ENCODE measurements at regions not wholly inside any gene's neighbourhood (a gene's known extent, or its start where the extent isn't known, plus 50 kb on each side); places are given as distances from the start of the nearest gene placed in this dataset.
A peak's percentile ranks its signal among the peaks of the same experiment; 100 is the strongest.

DNA sequence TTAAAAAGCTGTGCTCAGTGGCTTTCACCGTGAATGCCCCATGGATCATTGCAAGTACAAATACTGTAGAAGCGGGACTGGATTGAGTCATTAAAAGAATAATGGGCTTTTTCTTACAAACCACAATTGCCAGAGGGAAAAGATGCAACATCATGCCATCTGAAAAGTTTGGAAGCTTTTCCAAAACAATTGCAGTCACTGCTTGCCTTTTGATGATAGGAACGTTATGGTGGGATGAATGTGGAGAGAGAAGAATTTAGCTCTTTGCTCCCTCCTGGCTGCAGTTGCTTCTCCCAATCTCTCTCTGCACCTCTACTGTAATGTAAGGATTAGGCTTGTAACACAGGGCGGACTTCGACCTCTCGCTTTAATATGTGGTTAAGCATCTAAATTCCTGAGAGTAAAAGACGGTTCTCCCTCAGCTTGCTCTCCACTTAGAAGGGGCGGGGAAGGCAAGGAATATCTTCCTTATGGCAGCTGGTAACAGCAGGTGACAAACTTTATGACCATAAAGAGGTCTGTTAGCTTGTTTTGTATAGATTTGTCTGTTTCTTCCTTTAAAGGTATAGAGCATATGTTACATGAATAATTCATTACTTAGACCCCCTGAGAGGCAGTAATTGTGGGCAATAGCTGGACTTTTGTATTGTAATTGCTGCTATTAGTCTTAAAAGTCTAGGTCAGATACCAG, 376.1 kb downstream of the UTRN start (continued):
- TF ChIP-seq HNF4A (CRISPR knock-in tag; IDR thresholded peaks at IDR 0.05) (peak; percentile 92), ZNF430 (CRISPR knock-in tag; IDR thresholded peaks at IDR 0.05) (no peak)
- TF ChIP-seq, protein P1, sequence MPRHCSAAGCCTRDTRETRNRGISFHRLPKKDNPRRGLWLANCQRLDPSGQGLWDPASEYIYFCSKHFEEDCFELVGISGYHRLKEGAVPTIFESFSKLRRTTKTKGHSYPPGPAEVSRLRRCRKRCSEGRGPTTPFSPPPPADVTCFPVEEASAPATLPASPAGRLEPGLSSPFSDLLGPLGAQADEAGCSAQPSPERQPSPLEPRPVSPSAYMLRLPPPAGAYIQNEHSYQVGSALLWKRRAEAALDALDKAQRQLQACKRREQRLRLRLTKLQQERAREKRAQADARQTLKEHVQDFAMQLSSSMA (CRISPR knock-in tag; IDR thresholded peaks at IDR 0.05): no peak
- TF ChIP-seq, protein P2, sequence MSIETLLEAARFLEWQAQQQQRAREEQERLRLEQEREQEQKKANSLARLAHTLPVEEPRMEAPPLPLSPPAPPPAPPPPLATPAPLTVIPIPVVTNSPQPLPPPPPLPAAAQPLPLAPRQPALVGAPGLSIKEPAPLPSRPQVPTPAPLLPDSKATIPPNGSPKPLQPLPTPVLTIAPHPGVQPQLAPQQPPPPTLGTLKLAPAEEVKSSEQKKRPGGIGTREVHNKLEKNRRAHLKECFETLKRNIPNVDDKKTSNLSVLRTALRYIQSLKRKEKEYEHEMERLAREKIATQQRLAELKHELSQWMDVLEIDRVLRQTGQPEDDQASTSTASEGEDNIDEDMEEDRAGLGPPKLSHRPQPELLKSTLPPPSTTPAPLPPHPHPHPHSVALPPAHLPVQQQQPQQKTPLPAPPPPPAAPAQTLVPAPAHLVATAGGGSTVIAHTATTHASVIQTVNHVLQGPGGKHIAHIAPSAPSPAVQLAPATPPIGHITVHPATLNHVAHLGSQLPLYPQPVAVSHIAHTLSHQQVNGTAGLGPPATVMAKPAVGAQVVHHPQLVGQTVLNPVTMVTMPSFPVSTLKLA (IDR thresholded peaks at IDR 0.05): no peak

DNA sequence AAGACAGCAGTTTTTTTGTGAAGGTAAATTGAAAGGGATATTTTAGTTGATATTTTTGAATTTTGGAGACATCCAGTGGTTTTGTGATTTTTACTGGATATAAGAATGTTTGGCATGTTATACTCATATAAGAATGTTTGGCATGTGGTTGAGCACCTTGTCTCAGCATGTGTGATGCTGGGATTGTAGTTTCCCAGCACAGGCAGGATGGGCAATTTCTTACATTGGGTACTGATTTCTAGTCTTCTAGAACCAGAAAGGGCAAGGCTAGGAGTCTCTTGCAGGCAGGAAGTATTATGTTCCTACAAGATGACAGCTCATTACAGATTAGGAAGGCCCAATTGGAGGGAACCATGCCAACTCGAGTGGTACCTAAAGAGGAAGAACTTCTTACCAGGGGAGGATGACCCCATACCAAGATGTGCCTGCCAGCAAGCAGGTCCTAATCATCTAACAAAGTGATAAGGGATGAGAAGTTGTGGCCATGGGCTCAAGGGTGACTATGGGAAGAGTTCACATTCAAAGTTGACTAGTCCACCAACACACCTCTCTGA, 377.8 kb downstream of the UTRN start:
- BruUV-seq (replicated peaks): no TSS peak
- H3K4me3 ChIP-seq (replicated peaks in 1 of 3; ENCODE audit: insufficient read depth in 1 of 3, low read depth in 2 of 3, low read length in 3 of 3): no peak overlapping the region
- H3K4me1 ChIP-seq (ENCODE audit: insufficient read depth, low read length): peaks cover 77% of the 10 kb centered on the region
- H2AFZ ChIP-seq (ENCODE audit: low read length): no peak overlapping the region
- POLR2A ChIA-PET: interaction anchor here (2.6 kb wide), 1 partner anchor 15 kb away, joined by 26 read pairs; no protein-coding TSS in a partner anchor
- H3K27ac ChIP-seq (ENCODE audit: extremely low read length, insufficient read depth, low read length): no peak overlapping the region
- no peak for DNase-seq (ENCODE audit: low spot score)
- in situ Hi-C loops (cut with HindIII; ENCODE audit: extremely low pct_ligation_motif_present, low pct_unique_long_range_greater_than_20kb): no loop called here
- intact Hi-C loops (cut with micrococcal nuclease; ENCODE audit: unreplicated experiment): no loop called here
- TF ChIP-seq ZNF772 (CRISPR knock-in tag; IDR thresholded peaks at IDR 0.05): no peak
- TF ChIP-seq ZIK1 (CRISPR knock-in tag; IDR thresholded peaks at IDR 0.05; ENCODE audit: borderline replicate concordance, low read depth): no peak
- no peak for TF ChIP-seq ZNF121 (CRISPR knock-in tag; IDR thresholded peaks at IDR 0.05)
- TF ChIP-seq ZNF468 (CRISPR knock-in tag; IDR thresholded peaks at IDR 0.05): no peak
- TF ChIP-seq ZNF703 (CRISPR knock-in tag; IDR thresholded peaks at IDR 0.05; ENCODE audit: borderline replicate concordance): no peak
- TF ChIP-seq NRL (CRISPR knock-in tag; IDR thresholded peaks at IDR 0.05; ENCODE audit: borderline replicate concordance): no peak
- TF ChIP-seq ZNF883 (CRISPR knock-in tag; IDR thresholded peaks at IDR 0.05; ENCODE audit: not compliant biosample characterization): no peak
- no peak for TF ChIP-seq SALL1 (CRISPR knock-in tag; IDR thresholded peaks at IDR 0.05)
- TF ChIP-seq SMARCE1 (IDR thresholded peaks at IDR 0.05; ENCODE audit: borderline replicate concordance): no peak
- no peak for TF ChIP-seq ZNF891 (CRISPR knock-in tag; IDR thresholded peaks at IDR 0.05)
- peaks cover 0 to 2% of the 10 kb centered on the region in 2 experiments; a peak in 3 of 5 replicates for H3K36me3 ChIP-seq (replicated peaks in 1 of 2; ENCODE audit: control insufficient read depth in 1 of 2, insufficient read depth in 2 of 2, low read length in 2 of 2)
- peaks cover 43% of the 10 kb centered on the region; the same call in 1 of the 2 replicates for H4K20me1 ChIP-seq (ENCODE audit: insufficient read depth, low read length)
- FAIRE-seq: no peak
- H3K4me2 ChIP-seq (ENCODE audit: low read depth, low read length): no peak overlapping the region
- no peak overlapping the region for H3K9ac ChIP-seq (ENCODE audit: insufficient read depth, low read depth, low read length)
- CTCF ChIA-PET (ENCODE audit: low intra/inter-chr PET ratio, low total read pairs): no interaction called here
- H3K27me3 ChIP-seq (ENCODE audit: control insufficient read depth in 1 of 2, insufficient read depth in 2 of 2, low read length in 2 of 2): no peaks in the 10 kb centered on the region
- ATAC-seq: no peak
- 93% methylated on average over 1 of the region's 1 CpG for WGBS (ENCODE audit: low lambda C conversion rate)
- peaks cover 36% of the 10 kb centered on the region for H3K79me2 ChIP-seq (ENCODE audit: insufficient read depth, low read length)
- no peaks in the 10 kb centered on the region for H3K9me3 ChIP-seq (ENCODE audit: low read length)

Data from HepG2 (cell line).